ENCODE measurements at regions not wholly inside any gene's neighbourhood (a gene's known extent, or its start where the extent isn't known, plus 50 kb on each side); places are given as distances from the start of the nearest gene placed in this dataset.

- Histone ChIP-seq H3K27me3 (no peaks in the 10 kb centered on the region), H3K9me3 (no peaks in the 10 kb centered on the region), H3K36me3 (no peaks in the 10 kb centered on the region), H3K4me3 (no peak overlapping the region), H3K4me1 (no peaks in the 10 kb centered on the region), H3K27ac (no peak overlapping the region)
- ATAC-seq (no peak), DNase-seq (peak in 2 of 6 donors; percentile 6 to 7), FAIRE-seq (no peak)
- TF ChIP-seq CTCF (IDR thresholded peaks at IDR 0.05), result no peak
- WGBS, 2 donors, result 94 to 96% methylated on average over 6 of the region's 6 CpGs
- intact Hi-C loops (cut with DNase I), result no loop called here
Measured at GRCh38 chr17:77352996-77353395, 212.2 kb downstream of the SEC14L1 start.

- WGBS, 2 donors, result 91% methylated on average over 15 of the region's 15 CpGs
- TF ChIP-seq CTCF (IDR thresholded peaks at IDR 0.05), result no peak
- no peak for ATAC-seq
- Histone ChIP-seq H3K27ac (peak overlapping the region in 1 of 4 donors; percentile 12), H3K4me3 (no peak overlapping the region), H3K36me3 (no peaks in the 10 kb centered on the region), H3K27me3 (no peaks in the 10 kb centered on the region), H3K9me3 (no peaks in the 10 kb centered on the region), H3K4me1 (no peaks in the 10 kb centered on the region)
- FAIRE-seq, result no peak
- intact Hi-C loops (cut with DNase I), result no loop called here
- peak in 2 of 6 donors; percentile 6 to 10 for DNase-seq
Measured at GRCh38 chr17:77353684-77354419, 213.1 kb downstream of the SEC14L1 start.

- TF ChIP-seq CTCF (IDR thresholded peaks at IDR 0.05), result no peak
- Histone ChIP-seq H3K27ac (peak overlapping the region in 1 of 4 donors; percentile 12), H3K36me3 (no peaks in the 10 kb centered on the region), H3K27me3 (no peaks in the 10 kb centered on the region), H3K9me3 (no peaks in the 10 kb centered on the region), H3K4me1 (no peaks in the 10 kb centered on the region), H3K4me3 (no peak overlapping the region)
- 91 to 93% methylated on average over 5 of the region's 5 CpGs for WGBS, 2 donors
- intact Hi-C loops (cut with DNase I), result no loop called here
- no peak for FAIRE-seq
- no peak for ATAC-seq
- peak in 1 of 6 donors; percentile 8 for DNase-seq
Measured at GRCh38 chr17:77354420-77354669, 213.6 kb downstream of the SEC14L1 start.

DNA sequence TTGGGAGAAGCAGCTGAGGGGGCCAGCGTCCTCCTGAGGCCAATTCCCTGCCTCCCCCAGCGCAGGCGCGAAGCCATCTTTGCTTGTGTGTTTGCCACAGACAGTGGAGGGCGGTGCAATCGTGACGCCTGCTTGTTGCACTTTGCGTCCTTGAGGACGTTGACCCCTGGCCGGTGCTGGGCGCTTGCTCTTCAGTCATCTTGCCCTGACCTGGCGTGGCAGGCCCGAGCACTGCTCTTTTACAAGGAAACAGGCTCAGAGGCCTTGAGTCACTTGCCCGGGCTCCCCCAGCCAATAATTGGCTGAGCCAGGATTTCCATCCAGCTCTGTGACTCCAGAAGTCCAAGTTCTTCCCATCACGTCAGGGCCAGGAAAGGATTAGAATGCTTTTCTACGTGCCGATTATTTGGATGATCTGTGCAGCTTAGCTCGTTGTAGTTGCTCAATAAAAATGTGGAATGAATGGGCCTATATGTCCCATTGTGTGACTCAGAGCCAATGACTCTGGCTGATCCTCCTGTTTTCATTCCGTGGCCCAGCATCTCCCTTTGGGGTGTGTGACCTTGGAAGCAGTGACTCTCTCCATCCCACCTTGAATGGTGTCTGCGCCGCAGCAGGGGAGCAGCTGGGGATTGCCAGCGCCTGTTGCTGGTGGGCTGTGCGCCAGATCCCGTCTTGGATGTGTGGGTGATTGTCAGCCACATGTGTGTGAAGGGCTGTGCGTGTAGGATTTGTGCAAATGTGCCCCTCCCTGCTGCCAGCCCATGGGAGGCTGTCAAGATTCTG is 214.1 kb downstream of the SEC14L1 start:
- H3K27ac ChIP-seq, result peak overlapping the region in 1 of 4 donors; percentile 12
- TF ChIP-seq CTCF (IDR thresholded peaks at IDR 0.05), result no peak
- H3K27me3 ChIP-seq, result no peaks in the 10 kb centered on the region
- no peak for FAIRE-seq
- intact Hi-C loops (cut with DNase I), result no loop called here
- H3K36me3 ChIP-seq, result no peaks in the 10 kb centered on the region
- H3K4me1 ChIP-seq, result no peaks in the 10 kb centered on the region
- peak in 4 of 6 donors; percentile 25 to 74 (median 42) for DNase-seq
- no peaks in the 10 kb centered on the region for H3K9me3 ChIP-seq
- H3K4me3 ChIP-seq, result no peak overlapping the region
- ATAC-seq, result peak; percentile 20 to 49 (median 32)
- WGBS, 2 donors, result 87 to 93% methylated on average over 25 of the region's 25 CpGs

Measured in pancreas (tissue), 10 donors.